A549 (cell line): ENCODE measurements at regions not wholly inside any gene's neighbourhood (a gene's known extent, or its start where the extent isn't known, plus 50 kb on each side); places are given as distances from the start of the nearest gene placed in this dataset.

Experiments used
- ATAC-seq, 2 experiments: fragments of 200-7000 bp in 1 of 2; fragments of >200 bp in 1 of 2; cut with Nextera tagmentation in 1 of 2; cut with Tn5 transposase in 1 of 2; 3 replicates each; pipeline versions ENCODE4 v1.8.0 to v1.9.1; 2018 to 2020; ENCODE audit warnings: mild to moderate bottlenecking in 1 of 2, moderate library complexity in 1 of 2
- CTCF ChIA-PET: fragments of 300-600 bp; sonication (Branson Sonifier 250); formaldehyde crosslinking; extraction: SDS; loops from one replicate; lab custom pipeline; 2021; ENCODE audit warnings: antibody characterized with exemption, inconsistent platforms; lab: Yijun Ruan, JAX
- POLR2A ChIA-PET: fragments of 350-600 bp; formaldehyde crosslinking; extraction: SDS; loops from one replicate; lab custom pipeline; 2021; ENCODE audit warnings: antibody characterized with exemption, inconsistent platforms; lab: Yijun Ruan, JAX
- DNase-seq, 2 experiments: peaks; one replicate each; pipeline versions ENCODE4 v3.0.0 to v3.0.0-alpha.2; 2011 to 2016; ENCODE audit warnings: low read depth in 1 of 2, low spot score in 1 of 2
- FAIRE-seq: peaks from 2 replicates; lab custom pipeline; 2011; peaks lifted over from hg19 to GRCh38; lab: Jason Lieb, UNC
- H3K27ac ChIP-seq, 2 experiments: fragments of >200 bp; sonication (Bioruptor Twin); formaldehyde crosslinking; 3 replicates each; pipeline ENCODE4 v1.5.1; 2016 to 2017
- H3K4me1 ChIP-seq: fragments of >200 bp; sonication (Bioruptor Twin); formaldehyde crosslinking; 3 replicates; pipeline ENCODE4 v1.6.1; 2016
- H3K4me2 ChIP-seq: fragments of >200 bp; sonication (Bioruptor Twin); formaldehyde crosslinking; 3 replicates; pipeline ENCODE4 v1.6.1; 2016
- H3K4me3 ChIP-seq: fragments of >200 bp; sonication (Bioruptor Twin); formaldehyde crosslinking; 3 replicates; pipeline ENCODE4 v1.5.1; 2016
- H3K9me3 ChIP-seq: fragments of >200 bp; sonication (Bioruptor Twin); formaldehyde crosslinking; 3 replicates; pipeline ENCODE4 v1.6.1; 2016
- ATOH8 ChIP-seq: fragments of 250-450 bp; sonication (Bioruptor Pico); IDR thresholded peaks from 2 replicates; pipeline ENCODE4 v1.5.0; 2020; ENCODE audit warnings: low read depth, mild to moderate bottlenecking, moderate library complexity
- BCL3 ChIP-seq: fragments of >200 bp; sonication (Bioruptor Twin); formaldehyde crosslinking; IDR thresholded peaks from 3 replicates; pipeline ENCODE4 v1.6.1; 2016
- CEBPB ChIP-seq, 2 experiments: fragments of >200 bp in 1 of 2; sonication (Bioruptor Twin) in 1 of 2; formaldehyde crosslinking in 1 of 2; IDR thresholded peaks; 2 replicates each; pipeline ENCODE4 v1.6.1; 2012 to 2016
- CHD2 ChIP-seq: fragments of 150-350 bp; IDR thresholded peaks from 2 replicates; pipeline ENCODE4 v1.6.1; 2014; ENCODE audit warnings: low read length; ENCODE audit not compliant: partially characterized antibody
- E2F6 ChIP-seq: IDR thresholded peaks from 2 replicates; pipeline ENCODE4 v1.6.1; 2012; ENCODE audit warnings: low read depth, borderline replicate concordance
- EHMT2 ChIP-seq: fragments of 200-600 bp; sonication (generic); IDR thresholded peaks from 2 replicates; pipeline ENCODE4 v1.6.1; 2016; ENCODE audit warnings: antibody characterized with exemption, low read depth, mild to moderate bottlenecking, moderate library complexity
- EP300 ChIP-seq, 2 experiments: fragments of >200 bp; sonication (Bioruptor Twin); formaldehyde crosslinking; IDR thresholded peaks; 2 replicates in 1 of 2; 3 replicates in 1 of 2; pipeline ENCODE4 v1.6.1; 2016 to 2017
- FOSB ChIP-seq: fragments of 250-450 bp; sonication (Bioruptor Pico); IDR thresholded peaks from 2 replicates; pipeline ENCODE4 v1.5.0; 2020; ENCODE audit warnings: mild to moderate bottlenecking, moderate library complexity
- FOXS1 ChIP-seq: fragments of 250-450 bp; sonication (Bioruptor Pico); IDR thresholded peaks from 2 replicates; pipeline ENCODE4 v1.5.0; 2020; ENCODE audit warnings: mild to moderate bottlenecking, moderate library complexity
- HMGXB4 ChIP-seq: fragments of 250-450 bp; sonication (Bioruptor Pico); IDR thresholded peaks from 2 replicates; pipeline ENCODE4 v1.5.0; 2021; ENCODE audit warnings: mild to moderate bottlenecking, moderate library complexity, borderline replicate concordance
- JUNB ChIP-seq: fragments of >200 bp; sonication (Bioruptor Twin); formaldehyde crosslinking; IDR thresholded peaks from 2 replicates; pipeline ENCODE4 v1.6.1; 2016
- NR3C1 ChIP-seq: fragments of >200 bp; sonication (Bioruptor Twin); formaldehyde crosslinking; IDR thresholded peaks from 3 replicates; pipeline ENCODE4 v1.6.1; 2017
- PBX3 ChIP-seq: IDR thresholded peaks from 2 replicates; pipeline ENCODE4 v1.6.1; 2012
- PHF8 ChIP-seq: fragments of 200-600 bp; sonication (generic); IDR thresholded peaks from 2 replicates; pipeline ENCODE4 v1.6.1; 2016; ENCODE audit warnings: low read depth, mild to moderate bottlenecking, antibody characterized with exemption, moderate library complexity, borderline replicate concordance
- POLR2AphosphoS2 ChIP-seq: conservative IDR thresholded peaks from 2 replicates; pipeline ENCODE4 v1.6.1; 2012; ENCODE audit warnings: low read length, improper control_type of control experiment, inconsistent platforms
- RAD21 ChIP-seq, 2 experiments: fragments of >200 bp in 1 of 2; sonication (Bioruptor Twin) in 1 of 2; formaldehyde crosslinking in 1 of 2; IDR thresholded peaks in 1 of 2; conservative IDR thresholded peaks in 1 of 2; 2 replicates in 1 of 2; 3 replicates in 1 of 2; pipeline ENCODE4 v1.6.1; 2012 to 2018; ENCODE audit warnings: inconsistent platforms in 1 of 2
- SMC3 ChIP-seq: fragments of >200 bp; sonication (Bioruptor Twin); formaldehyde crosslinking; IDR thresholded peaks from 3 replicates; pipeline ENCODE4 v1.6.1; 2018; ENCODE audit warnings: inconsistent platforms
- USF2 ChIP-seq: fragments of 450-650 bp; IDR thresholded peaks from 2 replicates; pipeline ENCODE4 v1.6.1; 2014; ENCODE audit warnings: antibody characterized with exemption
- ZFP36 ChIP-seq: fragments of 450-650 bp; IDR thresholded peaks from 2 replicates; pipeline ENCODE4 v1.6.1; 2014; ENCODE audit warnings: borderline replicate concordance; ENCODE audit not compliant: partially characterized antibody
- ZSCAN20 ChIP-seq: fragments of 250-450 bp; sonication (Bioruptor Pico); IDR thresholded peaks from 2 replicates; pipeline ENCODE4 v1.8.0; 2022; ENCODE audit warnings: mild to moderate bottlenecking, moderate library complexity
- WGBS: methylation state at CpG from one replicate; pipeline ENCODE4 v1.1.6; 2017; ENCODE audit errors: missing lambda C conversion rate; 5-methylcytosine and 5-hydroxymethylcytosine counted together

GRCh38 chr16:85401917-85402766 is 211.0 kb upstream of the GSE1 start:
- Histone ChIP-seq H3K4me3 (no peak overlapping the region), H3K27ac (no peak overlapping the region), H3K4me1 (peaks cover 6% of the 10 kb centered on the region; the same call in 2 of the 3 replicates), H3K4me2 (no peak overlapping the region), H3K9me3 (no peaks in the 10 kb centered on the region; the same call in 2 of the 3 replicates)
- ChIA-PET CTCF (interaction anchor here (0.6 to 3.4 kb wide), 14 partner anchors 9 to 209 kb away, joined by 3 to 20 read pairs (median 4); no protein-coding TSS in a partner anchor), POLR2A (no interaction called here)
- no peak for FAIRE-seq
- TF ChIP-seq BCL3: no peak
- TF ChIP-seq EHMT2: no peak
- no peak for TF ChIP-seq EP300 (IDR thresholded peaks at IDR 0.05)
- 91% methylated on average over 20 of the region's 30 CpGs for WGBS
- peak in 1 of 2 experiments; percentile 25; a peak in 2 of 6 replicates for ATAC-seq
- no peak for DNase-seq

- DNase-seq (no peak), ATAC-seq (peak; percentile 33 to 37; a peak in 4 of 6 replicates), FAIRE-seq (no peak)
- CTCF ChIA-PET: interaction anchor here (0.5 to 3.4 kb wide), 14 partner anchors 8 to 213 kb away, joined by 3 to 20 read pairs (median 5); no protein-coding TSS in a partner anchor
- Histone ChIP-seq H3K27ac (0 out of 6 replicates have a peak overlapping the region, but pooled peaks of 1 of the 2 experiments have one; percentile 6), H3K4me1 (no peaks in the 10 kb centered on the region), H3K4me3 (no peak overlapping the region), H3K4me2 (no peak overlapping the region), H3K9me3 (no peaks in the 10 kb centered on the region; the same call in 2 of the 3 replicates)
- 82% methylated on average over 17 of the region's 19 CpGs for WGBS
- POLR2A ChIA-PET: no interaction called here
- TF ChIP-seq CEBPB (IDR thresholded peaks at IDR 0.05) (no peak), FOXS1 (CRISPR knock-in tag) (no peak), USF2 (no peak), ATOH8 (no peak), POLR2AphosphoS2 (no peak), NR3C1 (no peak), SMC3 (no peak), JUNB (no peak), RAD21 (conservative IDR thresholded peaks at IDR 0.05 in 1 of 2, IDR thresholded peaks at IDR 0.05 in 1 of 2) (no peak), PHF8 (no peak), PBX3 (no peak), ZFP36 (no peak), ZSCAN20 (no peak), CHD2 (no peak), FOSB (CRISPR knock-in tag) (no peak), EP300 (IDR thresholded peaks at IDR 0.05) (no peak), HMGXB4 (CRISPR knock-in tag) (no peak), E2F6 (no peak)
- TF ChIP-seq, all 56 proteins: peak for 0
Observed at GRCh38 chr16:85402910-85403692, 210.0 kb upstream of the GSE1 start.
